DND-41 (cell line): ENCODE measurements at regions not wholly inside any gene's neighbourhood (a gene's known extent, or its start where the extent isn't known, plus 50 kb on each side); places are given as distances from the start of the nearest gene placed in this dataset.

Source experiments
- ATAC-seq: fragments of 200-7000 bp; cut with Tn5 transposase; 3 replicates; pipeline ENCODE4 v1.9.1; 2021; ENCODE audit warnings: low read depth; ENCODE audit not compliant: insufficient read depth
- DNase-seq: peaks from one replicate; pipeline ENCODE4 v3.0.0-alpha.2; 2020
- H2AFZ ChIP-seq: 2 replicates; pipeline ENCODE4 v1.6.0; 2012; ENCODE audit warnings: low read depth, low read length
- H3K27ac ChIP-seq: 2 replicates; pipeline ENCODE4 v1.5.1; 2012; ENCODE audit warnings: low read length, inconsistent platforms
- H3K27me3 ChIP-seq: fragments of 200-600 bp; sonication (generic); 2 replicates; pipeline ENCODE4 v1.6.0; 2012; ENCODE audit warnings: low read length, mild to moderate bottlenecking, inconsistent platforms; ENCODE audit not compliant: insufficient read depth, poor library complexity
- H3K36me3 ChIP-seq: 2 replicates; pipeline ENCODE4 v1.5.1; 2012; ENCODE audit warnings: low read length, inconsistent platforms; ENCODE audit not compliant: insufficient read depth
- H3K4me1 ChIP-seq: 2 replicates; pipeline ENCODE4 v1.5.1; 2012; ENCODE audit warnings: mild to moderate bottlenecking, low read length; ENCODE audit not compliant: insufficient read depth
- H3K4me2 ChIP-seq: 2 replicates; pipeline ENCODE4 v1.6.0; 2012; ENCODE audit warnings: mild to moderate bottlenecking, moderate library complexity, low read length, inconsistent platforms; ENCODE audit not compliant: insufficient read depth
- H3K4me3 ChIP-seq, 2 experiments: fragments of 200-600 bp in 1 of 2; shearing (Covaris generic) in 1 of 2; 2 replicates each; pipeline ENCODE4 v1.5.1; 2012 to 2016; ENCODE audit warnings: inconsistent platforms in 2 of 2, low read length in 2 of 2, mild to moderate bottlenecking in 2 of 2, low read depth in 1 of 2, moderate library complexity in 1 of 2
- H3K79me2 ChIP-seq: 2 replicates; pipeline ENCODE4 v1.6.0; 2012; ENCODE audit warnings: low read length, inconsistent platforms; ENCODE audit not compliant: insufficient read depth
- H3K9ac ChIP-seq: 2 replicates; pipeline ENCODE4 v1.6.0; 2012; ENCODE audit warnings: low read depth, mild to moderate bottlenecking, inconsistent platforms, low read length, moderate library complexity
- H3K9me3 ChIP-seq: 2 replicates; pipeline ENCODE4 v1.5.1; 2012; ENCODE audit warnings: low read length, moderate library complexity, mild to moderate bottlenecking, inconsistent platforms; ENCODE audit not compliant: insufficient read depth, severe bottlenecking
- H4K20me1 ChIP-seq: 2 replicates; pipeline ENCODE4 v1.6.0; 2012; ENCODE audit warnings: low read length; ENCODE audit not compliant: insufficient read depth
- EZH2 ChIP-seq: IDR thresholded peaks from 3 replicates; pipeline ENCODE4 v1.6.1; 2012; ENCODE audit warnings: borderline replicate concordance, low read depth, mild to moderate bottlenecking, moderate library complexity, low read length, inconsistent platforms; ENCODE audit not compliant: severe bottlenecking
- TF ChIP-seq, protein P1 (sequence below): IDR thresholded peaks from 2 replicates; pipeline ENCODE4 v1.5.1; 2012; ENCODE audit warnings: borderline replicate concordance, low read length, moderate library complexity, mild to moderate bottlenecking; ENCODE audit not compliant: poor library complexity, severe bottlenecking; ENCODE audit errors: extremely low read depth

DNA sequence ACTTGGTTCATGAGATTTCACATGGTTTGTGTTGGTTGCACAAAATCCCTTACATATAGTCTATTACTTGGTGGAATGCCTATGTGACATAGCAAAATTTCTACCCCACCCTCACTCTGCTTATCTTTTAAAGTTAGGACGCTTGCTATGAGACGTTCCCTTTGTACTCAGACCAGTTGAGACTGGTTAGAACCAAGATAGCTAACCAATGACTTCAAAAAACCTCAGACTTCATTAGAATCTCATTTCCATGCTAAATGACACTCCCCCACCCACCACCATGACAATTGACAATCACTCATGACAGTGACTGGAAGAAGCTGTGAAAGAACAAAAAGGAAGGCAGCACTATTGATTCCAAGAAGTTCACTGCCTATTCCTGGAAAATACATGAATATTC is 313.6 kb downstream of the ETS1 start:
- Histone ChIP-seq H3K27ac (no peak overlapping the region), H3K4me1 (no peaks in the 10 kb centered on the region), H3K79me2 (no peaks in the 10 kb centered on the region), H3K9ac (no peak overlapping the region), H2AFZ (no peak overlapping the region), H3K4me2 (no peak overlapping the region), H4K20me1 (no peaks in the 10 kb centered on the region), H3K4me3 (no peak overlapping the region), H3K36me3 (no peaks in the 10 kb centered on the region), H3K27me3 (no peaks in the 10 kb centered on the region), H3K9me3 (no peaks in the 10 kb centered on the region)
- ATAC-seq: no peak
- TF ChIP-seq, protein P1, sequence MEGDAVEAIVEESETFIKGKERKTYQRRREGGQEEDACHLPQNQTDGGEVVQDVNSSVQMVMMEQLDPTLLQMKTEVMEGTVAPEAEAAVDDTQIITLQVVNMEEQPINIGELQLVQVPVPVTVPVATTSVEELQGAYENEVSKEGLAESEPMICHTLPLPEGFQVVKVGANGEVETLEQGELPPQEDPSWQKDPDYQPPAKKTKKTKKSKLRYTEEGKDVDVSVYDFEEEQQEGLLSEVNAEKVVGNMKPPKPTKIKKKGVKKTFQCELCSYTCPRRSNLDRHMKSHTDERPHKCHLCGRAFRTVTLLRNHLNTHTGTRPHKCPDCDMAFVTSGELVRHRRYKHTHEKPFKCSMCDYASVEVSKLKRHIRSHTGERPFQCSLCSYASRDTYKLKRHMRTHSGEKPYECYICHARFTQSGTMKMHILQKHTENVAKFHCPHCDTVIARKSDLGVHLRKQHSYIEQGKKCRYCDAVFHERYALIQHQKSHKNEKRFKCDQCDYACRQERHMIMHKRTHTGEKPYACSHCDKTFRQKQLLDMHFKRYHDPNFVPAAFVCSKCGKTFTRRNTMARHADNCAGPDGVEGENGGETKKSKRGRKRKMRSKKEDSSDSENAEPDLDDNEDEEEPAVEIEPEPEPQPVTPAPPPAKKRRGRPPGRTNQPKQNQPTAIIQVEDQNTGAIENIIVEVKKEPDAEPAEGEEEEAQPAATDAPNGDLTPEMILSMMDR: no peak
- TF ChIP-seq EZH2: no peak
- DNase-seq: no peak

DNA sequence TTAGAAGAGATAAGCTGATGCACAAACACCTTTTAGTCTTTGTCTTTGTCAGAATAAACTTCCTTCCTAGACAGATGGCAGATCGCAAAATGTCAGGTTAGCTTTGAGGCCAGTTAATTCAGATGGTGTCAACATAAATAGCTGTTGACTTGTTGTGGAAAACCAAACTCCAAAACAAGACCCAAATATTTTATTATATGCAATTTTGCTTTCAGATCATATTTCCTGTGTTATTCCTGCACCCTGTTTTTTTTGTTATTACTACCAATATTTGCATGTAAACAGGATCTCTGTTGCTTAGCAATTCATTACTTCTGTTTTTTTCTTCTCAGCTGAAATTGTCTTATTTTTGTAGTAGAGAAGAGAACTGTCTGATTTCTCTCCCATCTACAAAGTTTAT is 316.0 kb downstream of the ETS1 start:
- DNase-seq (no peak), ATAC-seq (no peak)
- H3K9me3 ChIP-seq: no peaks in the 10 kb centered on the region
- H3K4me3 ChIP-seq: no peak overlapping the region
- TF ChIP-seq EZH2: no peak
- TF ChIP-seq, protein P1: no peak
- no peaks in the 10 kb centered on the region for H4K20me1 ChIP-seq
- no peaks in the 10 kb centered on the region for H3K27me3 ChIP-seq
- no peak overlapping the region for H2AFZ ChIP-seq
- H3K36me3 ChIP-seq: no peaks in the 10 kb centered on the region
- no peak overlapping the region for H3K4me2 ChIP-seq
- H3K79me2 ChIP-seq: no peaks in the 10 kb centered on the region
- H3K9ac ChIP-seq: no peak overlapping the region
- H3K4me1 ChIP-seq: no peaks in the 10 kb centered on the region
- H3K27ac ChIP-seq: no peak overlapping the region

DNA sequence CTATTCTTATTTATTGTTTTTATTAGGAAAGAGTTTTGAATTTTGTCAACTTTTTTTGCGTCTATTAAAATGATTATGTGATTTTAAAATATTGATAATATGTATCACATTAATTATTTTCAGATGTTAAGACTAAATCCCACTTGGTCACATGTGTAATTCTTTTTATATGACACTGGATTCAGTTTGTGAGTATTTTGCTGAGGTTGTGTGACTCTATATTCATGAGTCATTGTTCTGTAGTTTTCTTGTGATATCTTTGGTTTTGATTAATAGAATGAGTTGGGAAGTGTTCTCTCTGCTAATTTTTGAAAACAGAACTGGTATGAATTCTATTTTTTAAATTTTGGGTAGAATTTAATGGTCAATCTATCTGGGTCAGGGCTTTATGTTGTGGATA is 317.9 kb downstream of the ETS1 start:
- ATAC-seq: no peak
- no peak overlapping the region for H3K27ac ChIP-seq
- H2AFZ ChIP-seq: no peak overlapping the region
- no peaks in the 10 kb centered on the region for H3K27me3 ChIP-seq
- no peaks in the 10 kb centered on the region for H4K20me1 ChIP-seq
- no peak overlapping the region for H3K4me2 ChIP-seq
- H3K79me2 ChIP-seq: no peaks in the 10 kb centered on the region
- H3K4me1 ChIP-seq: no peaks in the 10 kb centered on the region
- no peak for TF ChIP-seq EZH2
- TF ChIP-seq, protein P1: no peak
- H3K4me3 ChIP-seq: no peak overlapping the region
- no peak for DNase-seq
- H3K9ac ChIP-seq: no peak overlapping the region
- H3K36me3 ChIP-seq: no peaks in the 10 kb centered on the region
- H3K9me3 ChIP-seq: no peaks in the 10 kb centered on the region

DNA sequence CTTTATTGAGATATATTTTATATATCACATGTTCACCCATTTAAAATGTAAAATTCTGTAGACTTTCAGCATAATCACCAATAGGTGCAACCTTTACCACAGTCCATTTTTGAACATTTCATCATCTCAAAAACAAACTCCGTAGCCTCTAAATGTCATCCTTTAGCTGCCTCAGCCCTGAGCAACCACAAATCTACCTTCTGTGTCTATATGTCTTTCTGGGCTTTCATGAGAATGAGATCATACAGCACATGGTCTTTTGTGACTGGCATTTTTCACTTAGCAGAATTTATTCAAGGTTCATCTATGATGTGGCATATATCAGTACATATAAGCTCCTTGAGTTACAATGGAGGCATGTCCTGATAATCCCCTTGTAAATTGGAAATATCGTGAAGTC is 320.5 kb downstream of the ETS1 start:
- Histone ChIP-seq H3K4me2 (no peak overlapping the region), H3K9ac (no peak overlapping the region), H3K9me3 (no peaks in the 10 kb centered on the region), H3K27me3 (no peaks in the 10 kb centered on the region), H3K4me3 (no peak overlapping the region), H3K36me3 (no peaks in the 10 kb centered on the region), H2AFZ (no peak overlapping the region), H3K79me2 (no peaks in the 10 kb centered on the region), H4K20me1 (no peaks in the 10 kb centered on the region), H3K4me1 (no peaks in the 10 kb centered on the region), H3K27ac (no peak overlapping the region)
- DNase-seq (no peak), ATAC-seq (no peak)
- TF ChIP-seq EZH2: no peak
- TF ChIP-seq, protein P1: no peak
